Left kidney (tissue), 1 donor: ENCODE measurements at regions not wholly inside any gene's neighbourhood (a gene's known extent, or its start where the extent isn't known, plus 50 kb on each side); places are given as distances from the start of the nearest gene placed in this dataset.
A peak's percentile ranks its signal among the peaks of the same experiment; 100 is the strongest.
"Not testable (repeated sequence)": the region's sequence is repeated elsewhere in the genome, so short reads cannot be mapped to it uniquely, and the experiment has no call there.

ENCODE experiments used
- DNase-seq: peaks from one replicate; pipeline ENCODE4 v3.0.0-alpha.2; 2013

- no peak for DNase-seq
Observed at GRCh38 chr12:68984796-68985573, 52.0 kb upstream of the CPM start.

GRCh38 chr12:68997526-68997925 lies 64.6 kb upstream of the CPM start:
- not testable (repeated sequence) for DNase-seq

- DNase-seq = no peak
Observed at GRCh38 chr12:68998041-68998440, 65.1 kb upstream of the CPM start.

- no peak for DNase-seq
Observed at GRCh38 chr12:69000074-69000473, 67.1 kb upstream of the CPM start.

- no peak for DNase-seq
Observed at GRCh38 chr12:69000540-69001243, 67.7 kb upstream of the CPM start.

GRCh38 chr12:69001251-69001650 lies 68.3 kb upstream of the CPM start:
- DNase-seq = no peak

GRCh38 chr12:69002969-69003368 lies 70.0 kb upstream of the CPM start:
- DNase-seq = no peak

GRCh38 chr12:69003991-69004390 lies 71.0 kb upstream of the CPM start:
- no peak for DNase-seq

- DNase-seq = peak; percentile 50
Observed at GRCh38 chr12:69007101-69007854, 74.3 kb upstream of the CPM start.

- DNase-seq = no peak
Observed at GRCh38 chr12:69007855-69008351, 74.9 kb upstream of the CPM start.

- DNase-seq = no peak
Observed at GRCh38 chr12:69008520-69008919, 75.5 kb upstream of the CPM start.

- no peak for DNase-seq
Observed at GRCh38 chr12:69014047-69014446, 81.1 kb upstream of the CPM start.

GRCh38 chr12:69015017-69015416 lies 82.0 kb upstream of the CPM start:
- no peak for DNase-seq

GRCh38 chr12:69015831-69016230 lies 82.9 kb upstream of the CPM start:
- DNase-seq = no peak

- no peak for DNase-seq
Observed at GRCh38 chr12:69019082-69019481, 86.1 kb upstream of the CPM start.

- DNase-seq = no peak
Observed at GRCh38 chr12:69019910-69020309, 86.9 kb upstream of the CPM start.

GRCh38 chr12:69022674-69023073 lies 89.7 kb upstream of the CPM start:
- DNase-seq = no peak

- DNase-seq = no peak
Observed at GRCh38 chr12:69023840-69024239, 90.9 kb upstream of the CPM start.

- peak; percentile 57 for DNase-seq
Observed at GRCh38 chr12:69024413-69024812, 91.4 kb upstream of the CPM start.

GRCh38 chr12:69024907-69025306 lies 91.9 kb upstream of the CPM start:
- DNase-seq = no peak

GRCh38 chr12:69026336-69026735 lies 93.4 kb upstream of the CPM start:
- DNase-seq = no peak

- DNase-seq = no peak
Observed at GRCh38 chr12:69027411-69027881, 94.5 kb upstream of the CPM start.
